BE2C (cell line): ENCODE measurements at regions not wholly inside any gene's neighbourhood (a gene's known extent, or its start where the extent isn't known, plus 50 kb on each side); places are given as distances from the start of the nearest gene placed in this dataset.
"Not testable (repeated sequence)": the region's sequence is repeated elsewhere in the genome, so short reads cannot be mapped to it uniquely, and the experiment has no call there.

ENCODE experiments used
- DNase-seq: peaks from one replicate; pipeline ENCODE4 v3.0.0-alpha.2; 2020
- H3K27me3 ChIP-seq: fragments of 250-450 bp; sonication (Bioruptor Pico); 2 replicates; pipeline ENCODE4 v1.5.1; 2020; ENCODE audit warnings: mild to moderate bottlenecking
- H3K36me3 ChIP-seq: fragments of 250-450 bp; sonication (Bioruptor Pico); 2 replicates; pipeline ENCODE4 v1.5.1; 2020; ENCODE audit warnings: mild to moderate bottlenecking
- H3K4me1 ChIP-seq: fragments of 250-450 bp; sonication (Bioruptor Pico); 2 replicates; pipeline ENCODE4 v1.5.1; 2020
- H3K4me3 ChIP-seq: 2 replicates; pipeline ENCODE4 v1.5.1; 2011; ENCODE audit warnings: low read depth, low read length
- H3K9me3 ChIP-seq: fragments of 250-450 bp; sonication (Bioruptor Pico); 2 replicates; pipeline ENCODE4 v1.5.1; 2020
- TF ChIP-seq, protein P1 (sequence below): IDR thresholded peaks from 2 replicates; pipeline ENCODE4 v1.5.1; 2012; ENCODE audit warnings: mild to moderate bottlenecking, low read depth, low read length

DNA sequence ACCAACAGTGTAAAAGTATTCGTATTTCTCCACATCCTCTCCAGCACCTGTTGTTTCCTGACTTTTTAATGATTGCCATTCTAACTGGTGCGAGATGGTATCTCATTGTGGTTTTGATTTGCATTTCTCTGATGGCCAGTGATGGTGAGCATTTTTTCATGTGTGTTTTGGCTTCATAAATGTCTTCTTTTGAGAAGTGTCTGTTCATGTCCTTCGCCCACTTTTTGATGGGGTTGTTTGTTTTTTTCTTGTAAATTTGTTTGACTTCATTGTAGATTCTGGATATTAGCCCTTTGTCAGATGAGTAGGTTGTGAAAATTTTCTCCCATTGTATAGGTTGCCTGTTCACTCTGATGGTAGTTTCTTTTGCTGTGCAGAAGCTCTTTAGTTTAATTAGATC is 86.9 kb downstream of the CCDC74A start:
- H3K36me3 ChIP-seq, H3K27me3 ChIP-seq, DNase-seq, H3K9me3 ChIP-seq, H3K4me3 ChIP-seq, H3K4me1 ChIP-seq: not testable (repeated sequence)

DNA sequence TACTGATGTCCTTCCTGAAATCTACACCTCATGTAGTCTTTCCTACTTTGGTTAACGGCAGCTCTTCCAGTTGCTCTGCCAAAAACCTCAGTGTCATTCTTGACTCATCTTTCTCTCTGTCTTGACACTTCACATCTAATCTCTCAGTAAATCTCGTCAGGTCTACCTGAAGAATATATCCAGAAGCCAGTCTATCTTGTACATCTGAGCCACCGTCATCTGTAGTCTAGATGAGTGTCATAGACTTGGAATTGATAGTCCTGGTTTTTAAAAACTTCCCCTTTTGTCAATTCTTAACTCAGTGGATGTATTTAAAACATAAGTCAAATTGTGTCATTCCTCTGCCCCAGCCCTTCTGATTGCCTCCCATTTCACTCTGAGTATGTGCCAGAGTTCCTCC is 90.6 kb downstream of the CCDC74A start:
- H3K4me1 ChIP-seq, DNase-seq, H3K4me3 ChIP-seq, H3K36me3 ChIP-seq, H3K27me3 ChIP-seq, H3K9me3 ChIP-seq: not testable (repeated sequence)

DNA sequence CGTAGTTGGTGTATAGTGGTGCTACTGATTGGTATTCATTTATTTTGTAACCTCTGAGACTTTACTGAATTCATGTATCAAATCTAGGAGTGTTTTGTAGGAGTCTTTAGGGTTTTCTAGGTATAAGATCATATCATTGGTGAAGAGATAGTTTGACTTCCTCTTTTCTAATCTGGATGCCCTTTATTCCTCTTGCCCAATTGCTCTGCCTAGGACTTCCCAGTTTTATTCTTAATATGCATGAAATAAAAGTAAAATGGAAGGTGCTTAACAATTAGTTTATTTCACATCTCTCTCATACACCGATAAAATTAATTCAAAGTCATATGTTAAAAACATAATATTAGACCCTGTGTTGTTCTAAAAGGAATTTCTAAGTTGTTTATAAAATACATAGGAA is 95.2 kb downstream of the CCDC74A start:
- not testable (repeated sequence) for H3K9me3 ChIP-seq, H3K4me3 ChIP-seq, H3K4me1 ChIP-seq, H3K27me3 ChIP-seq, H3K36me3 ChIP-seq, DNase-seq

DNA sequence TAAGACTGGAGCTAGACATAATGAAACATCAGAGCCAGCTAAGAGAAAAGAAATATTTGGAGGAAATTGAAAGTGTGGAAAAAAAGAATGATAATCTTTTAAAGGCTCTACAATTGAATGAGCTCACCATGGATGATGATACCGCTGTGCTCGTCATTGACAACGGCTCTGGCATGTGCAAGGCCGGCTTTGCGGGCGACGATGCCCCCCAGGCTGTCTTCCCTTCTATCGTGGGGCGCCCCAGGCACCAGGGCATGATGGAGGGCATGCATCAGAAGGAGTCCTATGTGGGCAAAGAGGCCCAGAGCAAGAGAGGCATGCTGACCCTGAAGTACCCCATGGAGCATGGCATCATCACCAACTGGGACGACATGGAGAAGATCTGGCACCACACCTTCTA is 98.3 kb downstream of the CCDC74A start:
- not testable (repeated sequence) for H3K36me3 ChIP-seq, H3K4me1 ChIP-seq, H3K27me3 ChIP-seq, H3K9me3 ChIP-seq, DNase-seq, H3K4me3 ChIP-seq

DNA sequence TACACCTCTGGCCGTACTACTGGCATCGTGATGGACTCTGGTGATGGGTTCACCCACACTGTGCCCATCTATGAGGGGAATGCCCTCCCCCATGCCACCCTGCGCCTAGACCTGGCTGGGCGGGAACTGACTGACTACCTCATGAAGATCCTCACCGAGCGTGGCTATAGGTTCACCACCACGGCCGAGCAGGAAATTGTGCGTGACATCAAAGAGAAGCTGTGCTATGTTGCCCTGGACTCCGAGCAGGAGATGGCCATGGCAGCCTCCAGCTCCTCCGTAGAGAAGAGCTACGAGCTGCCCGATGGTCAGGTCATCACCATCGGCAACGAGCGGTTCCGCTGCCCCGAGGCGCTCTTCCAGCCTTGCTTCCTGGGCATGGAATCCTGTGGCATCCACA is 98.9 kb downstream of the CCDC74A start:
- not testable (repeated sequence) for H3K9me3 ChIP-seq, H3K36me3 ChIP-seq, H3K4me3 ChIP-seq, DNase-seq, H3K4me1 ChIP-seq, H3K27me3 ChIP-seq

DNA sequence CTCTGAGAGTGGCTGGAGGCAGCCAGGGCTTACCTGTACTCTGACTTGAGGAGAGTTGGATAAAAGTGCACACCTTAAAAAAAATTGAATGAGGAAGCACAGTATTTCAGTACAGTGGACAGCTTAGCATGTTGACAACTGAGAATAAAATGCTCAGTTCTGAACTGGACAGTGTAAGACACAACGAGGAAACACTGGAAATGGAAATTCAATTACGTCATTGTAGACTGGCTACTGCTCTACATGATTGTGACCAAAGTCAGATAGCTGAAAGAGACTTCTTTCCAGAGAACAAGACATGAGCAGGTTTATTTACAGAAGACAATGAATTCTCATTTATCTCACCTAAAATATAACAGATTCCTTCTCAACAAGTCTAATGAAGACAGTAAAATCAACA is 100.1 kb downstream of the CCDC74A start:
- H3K27me3 ChIP-seq, H3K4me1 ChIP-seq, H3K4me3 ChIP-seq, H3K9me3 ChIP-seq, H3K36me3 ChIP-seq, DNase-seq: not testable (repeated sequence)

DNA sequence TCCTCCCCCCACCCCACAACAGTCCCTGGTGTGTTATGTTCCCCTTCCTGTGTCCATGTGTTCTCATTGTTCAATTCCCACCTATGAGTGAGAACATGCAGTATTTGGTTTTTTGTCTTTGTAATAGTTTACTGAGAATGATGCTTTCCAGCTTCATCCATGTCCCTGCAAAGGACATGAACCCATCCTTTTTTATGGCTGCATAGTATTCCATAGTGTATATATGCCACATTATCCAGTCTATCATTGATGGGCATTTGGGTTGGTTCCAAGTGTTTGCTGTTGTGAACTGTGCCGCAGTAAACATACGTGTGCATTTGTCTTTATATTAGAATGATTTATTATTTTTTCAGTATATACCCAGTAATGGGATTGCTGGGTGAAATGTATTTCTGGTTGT is 104.0 kb downstream of the CCDC74A start:
- not testable (repeated sequence) for H3K4me3 ChIP-seq, H3K9me3 ChIP-seq, H3K4me1 ChIP-seq, H3K36me3 ChIP-seq, H3K27me3 ChIP-seq, DNase-seq

DNA sequence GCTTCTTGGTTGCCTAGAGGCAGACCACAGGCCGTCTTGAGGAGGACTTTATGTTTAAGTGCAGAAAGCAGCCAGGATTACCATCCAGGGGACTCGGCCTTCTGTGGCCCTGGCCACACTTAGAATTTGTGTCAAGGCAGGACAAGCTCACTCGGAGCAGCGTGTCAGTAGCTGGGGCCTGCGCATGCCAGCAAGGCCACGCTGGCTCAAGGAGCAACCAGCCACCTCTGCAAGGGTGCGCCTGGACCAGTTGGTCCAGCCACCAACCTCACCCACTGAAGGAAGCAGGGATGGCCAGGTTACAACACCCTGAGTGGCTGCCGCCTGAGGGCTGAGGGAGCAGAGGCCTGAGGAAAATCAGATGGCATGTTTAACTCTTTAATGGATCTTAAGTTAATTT is 105.7 kb downstream of the CCDC74A start:
- not testable (repeated sequence) for H3K9me3 ChIP-seq, H3K27me3 ChIP-seq, DNase-seq, H3K36me3 ChIP-seq, H3K4me3 ChIP-seq, H3K4me1 ChIP-seq

DNA sequence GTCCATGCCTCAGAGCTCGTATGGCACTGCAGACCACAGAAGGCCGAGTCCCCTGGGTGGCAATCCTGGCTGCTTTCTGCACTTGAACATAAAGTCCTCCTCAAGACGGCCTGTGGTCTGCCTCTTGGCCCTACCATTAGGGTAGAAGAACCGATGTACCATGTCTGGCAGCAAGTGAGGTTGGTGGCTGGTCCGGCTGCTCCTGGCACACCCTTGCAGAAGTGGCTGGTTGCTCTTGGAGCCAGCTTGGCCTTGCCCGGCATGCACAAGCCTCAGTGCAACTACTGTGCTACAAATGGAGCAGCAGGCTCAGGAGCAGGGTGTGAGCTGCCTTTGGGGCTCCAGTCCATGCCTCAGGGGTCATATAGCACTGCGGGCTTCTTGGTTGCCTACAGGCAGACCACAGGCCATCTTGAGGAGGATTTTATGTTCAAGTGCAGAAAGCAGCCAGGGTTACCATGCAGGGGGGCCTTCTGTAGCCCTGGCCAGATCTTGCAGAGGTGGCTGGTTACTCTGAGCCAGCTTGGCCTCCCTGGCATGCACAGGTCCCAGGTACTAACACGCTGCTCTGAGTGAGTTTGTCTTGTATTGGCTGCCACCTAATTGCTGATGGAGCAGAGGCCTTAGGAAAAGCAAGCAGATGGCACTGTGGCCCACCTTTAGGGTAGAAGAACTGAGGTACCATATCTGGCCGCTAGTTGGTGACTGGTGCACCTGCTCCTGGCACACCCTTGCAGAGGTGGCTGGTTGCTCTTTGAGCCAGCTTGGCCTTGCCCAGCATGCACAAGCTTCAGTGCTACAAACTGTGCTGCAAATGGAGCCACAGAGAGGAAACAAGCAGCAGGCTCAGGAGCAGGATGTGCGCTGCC is 106.4 kb downstream of the CCDC74A start:
- not testable (repeated sequence) for H3K4me3 ChIP-seq, H3K9me3 ChIP-seq, H3K27me3 ChIP-seq, H3K36me3 ChIP-seq, DNase-seq, H3K4me1 ChIP-seq

DNA sequence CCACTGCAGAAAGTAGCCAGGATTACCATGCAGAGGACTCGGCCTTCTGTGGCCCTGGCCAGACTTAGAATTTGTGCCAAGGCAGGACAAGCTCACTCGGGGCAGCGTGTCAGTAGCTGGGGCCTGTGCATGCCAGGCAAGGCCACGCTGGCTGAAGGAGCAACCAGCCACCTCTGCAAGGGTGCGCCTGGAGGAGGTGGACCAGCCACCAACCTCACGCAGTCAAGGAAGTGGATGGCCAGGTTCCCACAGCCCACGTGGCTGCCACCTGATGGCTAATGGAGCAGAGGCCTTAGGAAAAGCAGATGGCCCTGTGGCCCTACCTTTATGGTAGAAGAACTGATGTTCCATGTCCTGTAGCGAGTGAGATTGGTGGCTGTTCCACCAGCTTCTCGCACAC is 107.9 kb downstream of the CCDC74A start:
- TF ChIP-seq, protein P1, sequence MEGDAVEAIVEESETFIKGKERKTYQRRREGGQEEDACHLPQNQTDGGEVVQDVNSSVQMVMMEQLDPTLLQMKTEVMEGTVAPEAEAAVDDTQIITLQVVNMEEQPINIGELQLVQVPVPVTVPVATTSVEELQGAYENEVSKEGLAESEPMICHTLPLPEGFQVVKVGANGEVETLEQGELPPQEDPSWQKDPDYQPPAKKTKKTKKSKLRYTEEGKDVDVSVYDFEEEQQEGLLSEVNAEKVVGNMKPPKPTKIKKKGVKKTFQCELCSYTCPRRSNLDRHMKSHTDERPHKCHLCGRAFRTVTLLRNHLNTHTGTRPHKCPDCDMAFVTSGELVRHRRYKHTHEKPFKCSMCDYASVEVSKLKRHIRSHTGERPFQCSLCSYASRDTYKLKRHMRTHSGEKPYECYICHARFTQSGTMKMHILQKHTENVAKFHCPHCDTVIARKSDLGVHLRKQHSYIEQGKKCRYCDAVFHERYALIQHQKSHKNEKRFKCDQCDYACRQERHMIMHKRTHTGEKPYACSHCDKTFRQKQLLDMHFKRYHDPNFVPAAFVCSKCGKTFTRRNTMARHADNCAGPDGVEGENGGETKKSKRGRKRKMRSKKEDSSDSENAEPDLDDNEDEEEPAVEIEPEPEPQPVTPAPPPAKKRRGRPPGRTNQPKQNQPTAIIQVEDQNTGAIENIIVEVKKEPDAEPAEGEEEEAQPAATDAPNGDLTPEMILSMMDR, result no peak
- no peak for DNase-seq
- Histone ChIP-seq H3K36me3 (no peaks in the 10 kb centered on the region), H3K27me3 (no peaks in the 10 kb centered on the region), H3K9me3 (no peaks in the 10 kb centered on the region), H3K4me1 (no peaks in the 10 kb centered on the region), H3K4me3 (no peak overlapping the region)

DNA sequence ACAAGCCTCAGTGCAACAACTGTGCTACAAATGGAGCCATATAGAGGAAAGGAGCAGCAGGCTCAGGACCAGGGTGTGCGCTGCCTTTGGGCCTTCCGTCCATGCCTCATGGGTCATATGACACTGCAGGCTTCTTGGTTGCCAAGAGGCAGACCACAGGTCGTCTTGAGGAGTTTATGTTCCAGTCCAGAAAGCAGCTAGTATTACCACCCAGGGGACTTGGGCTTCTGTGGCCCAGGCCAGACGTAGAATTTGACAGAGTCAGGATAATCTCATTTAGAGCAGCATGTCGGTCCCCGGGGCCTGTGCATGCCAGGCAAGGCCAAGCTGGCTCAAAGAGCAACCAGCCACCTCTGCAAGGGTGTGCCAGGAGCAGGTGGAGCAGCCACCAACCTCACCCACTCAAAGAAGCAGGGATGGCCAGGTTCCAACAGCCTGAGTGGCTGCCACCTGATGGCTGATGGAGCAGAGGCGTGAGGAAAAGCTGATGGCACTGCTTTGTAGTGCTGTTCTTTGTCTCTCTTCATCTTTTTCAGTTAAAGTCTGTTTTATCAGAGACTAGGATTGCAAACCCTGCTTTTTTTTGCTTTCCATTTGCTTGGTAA is 109.1 kb downstream of the CCDC74A start:
- H3K27me3 ChIP-seq, H3K4me1 ChIP-seq, H3K9me3 ChIP-seq, H3K36me3 ChIP-seq, DNase-seq, H3K4me3 ChIP-seq: not testable (repeated sequence)

DNA sequence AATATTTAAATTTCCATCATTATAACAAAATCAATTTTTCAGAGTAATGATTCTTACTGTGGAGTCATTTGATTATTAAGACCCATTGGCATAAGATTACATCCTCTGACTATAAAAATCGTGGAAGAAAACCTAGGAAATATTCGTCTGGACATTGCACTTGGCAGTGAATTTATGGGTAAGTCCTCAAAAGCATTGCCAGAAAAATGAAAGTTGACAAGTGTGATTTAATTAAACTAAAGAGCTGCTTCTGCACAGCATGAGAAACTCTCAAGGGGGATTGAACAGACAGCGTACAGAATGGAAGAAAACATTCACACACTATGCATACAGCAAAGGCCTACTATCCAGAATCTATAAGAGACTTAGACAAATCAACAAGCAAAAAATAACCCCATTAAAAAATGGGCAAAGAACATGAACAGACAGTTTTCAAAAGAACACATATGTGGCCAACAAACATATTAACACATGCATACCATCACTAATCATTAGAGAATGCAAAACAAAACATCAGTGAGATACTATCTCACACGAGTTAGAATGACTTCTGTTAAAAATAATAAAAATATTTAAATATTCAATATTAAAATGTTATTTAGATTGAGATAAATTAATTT is 111.4 kb downstream of the CCDC74A start:
- not testable (repeated sequence) for DNase-seq, H3K9me3 ChIP-seq, H3K4me1 ChIP-seq, H3K36me3 ChIP-seq, H3K27me3 ChIP-seq, H3K4me3 ChIP-seq
